ENCODE measurements at regions not wholly inside any gene's neighbourhood (a gene's known extent, or its start where the extent isn't known, plus 50 kb on each side); places are given as distances from the start of the nearest gene placed in this dataset.
"Not testable (repeated sequence)": the region's sequence is repeated elsewhere in the genome, so short reads cannot be mapped to it uniquely, and the experiment has no call there.

GRCh38 chr1:121443001-121443540 is 258.3 kb downstream of the SRGAP2C start:
- no peak for DNase-seq

GRCh38 chr1:121444096-121444495 is 259.3 kb downstream of the SRGAP2C start:
- DNase-seq, result no peak

GRCh38 chr1:121445679-121446078 is 260.9 kb downstream of the SRGAP2C start:
- no peak for DNase-seq

- DNase-seq, result not testable (repeated sequence)
Measured at GRCh38 chr1:121447280-121447923, 262.6 kb downstream of the SRGAP2C start.

- not testable (repeated sequence) for DNase-seq
Measured at GRCh38 chr1:121448064-121448463, 263.3 kb downstream of the SRGAP2C start.

GRCh38 chr1:121448851-121449250 is 264.1 kb downstream of the SRGAP2C start:
- no peak for DNase-seq

- DNase-seq, result no peak
Measured at GRCh38 chr1:121452484-121452883, 267.7 kb downstream of the SRGAP2C start.

- DNase-seq, result peak; percentile 4
Measured at GRCh38 chr1:121458291-121459048, 273.7 kb downstream of the SRGAP2C start.

- no peak for DNase-seq
Measured at GRCh38 chr1:121459235-121459634, 274.5 kb downstream of the SRGAP2C start.

- not testable (repeated sequence) for DNase-seq
Measured at GRCh38 chr1:121469395-121469794, 284.6 kb downstream of the SRGAP2C start.

GRCh38 chr1:121470401-121470800 is 285.6 kb downstream of the SRGAP2C start:
- DNase-seq, result not testable (repeated sequence)

GRCh38 chr1:121471523-121471922 is 286.7 kb downstream of the SRGAP2C start:
- DNase-seq, result no peak

- DNase-seq, result no peak
Measured at GRCh38 chr1:121472017-121472416, 287.2 kb downstream of the SRGAP2C start.

GRCh38 chr1:121483234-121483633 is 298.5 kb downstream of the SRGAP2C start:
- DNase-seq, result no peak

- DNase-seq, result no peak
Measured at GRCh38 chr1:121483961-121484424, 299.2 kb downstream of the SRGAP2C start.

- not testable (repeated sequence) for DNase-seq
Measured at GRCh38 chr1:121494796-121495195, 310.0 kb downstream of the SRGAP2C start.

GRCh38 chr1:121511455-121511854 is 326.7 kb downstream of the SRGAP2C start:
- DNase-seq, result not testable (repeated sequence)

- DNase-seq, result not testable (repeated sequence)
Measured at GRCh38 chr1:121511876-121512275, 327.1 kb downstream of the SRGAP2C start.

- no peak for DNase-seq
Measured at GRCh38 chr1:121515235-121515634, 330.5 kb downstream of the SRGAP2C start.

GRCh38 chr1:121516234-121516967 is 331.6 kb downstream of the SRGAP2C start:
- peak; percentile 6 for DNase-seq

GRCh38 chr1:121517586-121518230 is 332.9 kb downstream of the SRGAP2C start:
- no peak for DNase-seq

GRCh38 chr1:121518726-121519041 is 333.9 kb downstream of the SRGAP2C start:
- no peak for DNase-seq
